OCI-M2 (cell line): ENCODE measurements at regions not wholly inside any gene's neighbourhood (a gene's known extent, or its start where the extent isn't known, plus 50 kb on each side); places are given as distances from the start of the nearest gene placed in this dataset.
"Not testable (repeated sequence)": the region's sequence is repeated elsewhere in the genome, so short reads cannot be mapped to it uniquely, and the experiment has no call there.

Experiments used
- DNase-seq: peaks from one replicate; lab custom pipeline; 2025; ENCODE audit not compliant: unreplicated experiment; lab: John Stamatoyannopoulos, UW

DNA sequence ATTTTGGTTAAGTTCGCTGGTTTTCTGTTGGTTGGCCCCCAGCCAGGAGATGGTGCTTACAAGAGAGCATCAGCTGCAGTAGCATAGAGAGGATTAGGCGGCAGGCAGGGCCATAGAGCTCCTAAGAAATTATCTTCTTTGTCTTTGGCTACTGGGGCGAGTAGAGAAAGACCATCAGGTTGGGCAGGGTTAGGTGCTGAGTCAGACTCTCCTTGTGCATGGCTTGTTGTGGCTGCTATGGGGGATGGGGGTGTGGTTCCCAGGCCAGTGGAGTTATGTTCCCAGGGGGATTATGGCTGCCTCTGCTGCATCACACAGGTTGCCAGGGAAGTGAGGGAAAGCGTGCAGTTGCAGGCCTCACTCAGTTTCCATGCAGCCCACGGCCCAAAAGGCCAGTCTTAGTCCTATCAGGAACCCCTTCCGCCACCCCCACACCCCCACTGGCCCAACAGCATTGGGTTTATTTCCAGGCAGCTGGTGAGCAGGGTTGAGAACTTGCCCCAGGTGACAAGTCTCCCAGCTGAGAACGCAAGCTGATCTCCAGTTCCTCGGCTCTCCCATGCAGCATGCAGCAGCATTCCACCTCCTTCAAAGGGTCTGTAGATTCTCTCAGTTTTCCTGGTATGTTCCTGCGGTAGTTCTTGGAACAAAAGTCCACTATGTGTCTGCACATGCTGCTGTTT is 243.7 kb downstream of the UTRN start:
- no peak for DNase-seq

DNA sequence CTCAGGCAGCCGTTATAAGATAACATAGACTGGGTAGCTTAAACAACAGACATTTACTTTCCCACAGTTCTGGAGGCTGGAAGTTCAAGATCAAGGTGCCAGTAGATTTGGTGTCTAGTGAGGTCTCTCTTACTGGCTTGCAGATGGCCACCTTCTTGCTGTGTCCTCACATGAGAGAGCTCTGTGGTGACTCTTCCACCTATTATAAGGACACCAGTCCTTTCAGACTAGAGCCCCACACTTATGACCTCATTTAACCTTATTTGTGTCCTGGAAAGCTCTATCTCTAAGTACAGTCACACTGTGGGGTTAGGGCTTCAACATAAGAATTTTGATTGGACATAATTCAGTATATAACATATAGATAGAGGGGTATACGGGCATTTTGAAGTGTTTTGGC is 245.0 kb downstream of the UTRN start:
- no peak for DNase-seq

DNA sequence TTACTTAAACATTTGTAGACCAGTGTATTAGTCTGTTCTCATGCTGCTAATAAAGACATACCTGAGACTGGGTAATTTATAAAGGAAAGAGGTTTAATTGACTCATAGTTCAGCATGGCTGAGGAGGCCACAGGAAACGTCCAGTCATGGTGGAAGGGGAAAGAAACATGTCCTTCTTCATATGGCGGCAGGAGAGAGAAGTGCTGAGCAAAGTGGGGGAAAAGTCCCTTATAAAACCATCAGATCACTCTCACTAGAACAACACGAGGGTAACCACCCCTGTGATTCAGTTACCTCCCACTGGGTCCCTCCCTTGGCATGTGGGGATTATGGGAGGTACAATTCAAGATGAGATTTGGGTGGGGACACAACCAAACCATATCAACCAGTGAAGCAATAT is 247.1 kb downstream of the UTRN start:
- DNase-seq: not testable (repeated sequence)

DNA sequence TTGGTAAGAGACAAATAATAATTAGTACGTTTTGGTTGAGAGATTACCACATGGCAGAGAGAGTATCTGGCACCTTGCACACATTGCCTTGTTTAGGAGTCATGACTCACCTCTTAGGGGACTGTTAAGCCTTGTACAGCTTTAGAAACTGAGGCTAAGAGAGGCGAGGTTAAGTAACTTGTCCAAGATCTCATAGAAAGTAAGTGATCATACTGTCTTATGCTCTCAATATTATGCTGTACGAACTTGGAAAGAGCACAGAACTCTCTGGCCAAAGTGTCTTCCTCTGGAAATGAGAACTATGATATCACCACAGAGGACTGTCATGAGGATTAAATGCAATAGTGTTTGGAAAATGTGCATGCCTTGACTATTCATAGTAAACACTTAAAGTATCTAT is 249.0 kb downstream of the UTRN start:
- DNase-seq: no peak

DNA sequence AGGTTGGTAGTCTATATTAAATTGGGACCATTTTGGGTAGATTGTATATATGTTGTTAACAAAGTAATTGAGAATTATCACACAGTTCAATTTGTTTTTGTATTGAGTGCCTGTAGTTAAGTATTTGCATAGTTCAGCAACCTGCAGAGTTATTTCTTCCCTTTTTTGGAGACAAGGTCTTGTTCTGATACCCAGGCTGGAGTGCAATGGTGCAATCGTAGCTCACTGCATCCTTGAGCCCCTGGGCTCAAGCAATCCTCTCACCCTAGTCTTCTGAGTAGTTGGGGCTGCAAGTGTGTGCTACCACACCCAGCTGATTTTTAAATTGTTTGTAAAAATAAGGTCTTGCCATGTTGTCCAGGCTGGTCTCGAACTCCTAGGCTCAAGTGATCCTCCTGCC is 250.5 kb downstream of the UTRN start:
- no peak for DNase-seq

DNA sequence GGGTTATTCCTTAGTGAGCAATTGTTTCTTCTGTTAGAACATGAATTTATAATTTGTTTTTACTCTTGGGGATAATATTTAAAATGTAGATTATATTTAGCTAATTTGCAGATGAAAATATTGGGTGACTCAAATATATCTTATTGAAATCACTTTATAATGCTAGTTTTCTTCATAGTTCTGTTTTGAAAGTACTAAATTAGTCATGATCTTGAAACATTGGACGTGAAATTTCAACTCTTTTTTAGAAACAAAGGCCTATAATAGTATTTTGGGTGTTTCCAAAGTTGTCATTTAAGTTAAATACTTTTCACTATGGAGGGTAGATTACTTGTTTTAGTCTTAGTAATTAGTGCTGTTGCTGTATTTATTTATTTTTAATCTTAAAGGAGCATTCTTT is 250.9 kb downstream of the UTRN start:
- no peak for DNase-seq

DNA sequence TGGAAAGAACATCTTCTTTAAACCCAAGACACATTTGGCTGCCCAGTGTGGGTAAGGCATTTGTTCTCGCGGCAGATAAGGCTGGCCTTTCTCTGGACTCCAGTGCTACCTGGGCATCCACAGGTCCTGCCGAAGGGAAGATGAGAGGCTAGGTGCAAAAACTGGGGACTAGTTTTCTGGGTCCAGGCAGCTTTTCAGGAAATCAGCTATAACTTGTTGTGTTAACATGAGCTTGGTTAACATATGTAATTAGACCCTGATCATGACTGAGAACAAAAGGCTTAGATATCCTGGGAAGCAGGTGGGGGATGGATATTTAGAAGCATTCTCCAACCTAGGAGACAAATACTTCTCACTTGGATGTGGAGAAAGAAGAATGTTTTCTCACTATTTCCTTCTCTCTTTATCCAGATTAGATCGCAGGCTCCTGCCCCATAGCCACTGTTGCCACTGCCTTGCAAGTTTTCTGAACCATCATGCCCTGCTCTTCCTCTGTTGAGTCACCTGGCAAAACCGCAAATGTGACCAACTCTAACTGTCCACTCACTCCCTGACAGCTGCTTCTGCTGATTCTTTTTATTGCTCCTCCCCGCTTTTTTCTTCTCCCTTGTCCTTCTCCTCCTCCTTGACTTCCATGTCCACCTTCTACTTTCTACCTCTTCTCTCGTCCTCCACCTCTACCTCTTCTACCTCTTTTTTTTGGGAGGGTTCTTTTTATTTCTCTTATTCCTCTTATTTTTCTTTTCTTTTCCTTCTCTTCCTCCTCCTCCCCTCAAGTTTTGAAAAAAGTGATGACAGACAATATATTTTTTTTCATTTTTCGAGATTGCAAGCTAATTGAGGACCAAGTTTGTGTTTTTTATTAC is 258.1 kb downstream of the UTRN start:
- DNase-seq: peak; percentile 27

DNA sequence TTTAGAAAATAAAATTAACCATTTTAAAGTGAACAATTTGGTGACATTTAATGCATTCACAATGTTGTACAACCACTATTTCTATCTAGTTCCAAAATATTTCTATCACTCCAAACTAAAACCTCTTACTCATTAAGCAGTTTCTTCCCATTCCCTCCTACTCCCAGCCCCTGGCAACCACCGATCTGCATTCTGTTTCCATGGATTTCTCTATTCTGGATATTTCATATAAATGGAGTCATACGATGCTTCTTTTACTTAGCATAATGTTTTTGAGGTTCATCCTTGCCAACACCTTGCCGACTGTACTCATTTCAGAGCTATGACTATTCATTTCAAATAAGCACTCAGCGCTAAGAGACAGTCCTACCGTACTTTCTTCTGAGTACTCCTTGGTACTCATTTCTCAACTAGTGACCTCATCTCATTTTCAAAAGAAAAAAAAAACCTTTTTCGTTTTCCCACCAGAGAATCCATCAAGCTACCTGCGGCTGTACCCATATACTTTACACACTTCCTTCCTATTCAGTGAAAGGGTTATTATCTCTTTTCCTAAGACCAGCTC is 259.2 kb downstream of the UTRN start:
- no peak for DNase-seq

DNA sequence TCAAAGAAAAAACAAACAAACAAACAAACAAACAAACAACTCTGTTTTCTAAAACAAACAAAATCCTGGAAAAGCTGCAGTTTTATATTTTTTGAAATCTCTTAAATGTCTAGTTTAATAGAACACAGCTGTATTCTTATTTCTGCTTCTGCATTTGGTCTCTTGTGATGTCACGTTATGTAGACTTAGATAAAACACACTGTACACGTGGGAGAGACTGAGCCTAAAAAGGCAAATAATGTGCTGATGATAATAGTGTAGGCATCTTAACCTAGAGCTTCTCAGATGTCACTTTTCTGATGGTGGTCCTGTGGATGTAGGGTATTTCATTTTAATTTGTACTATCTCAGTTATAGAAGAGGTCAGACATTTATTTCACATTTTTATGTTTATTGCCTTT is 261.7 kb downstream of the UTRN start:
- no peak for DNase-seq

DNA sequence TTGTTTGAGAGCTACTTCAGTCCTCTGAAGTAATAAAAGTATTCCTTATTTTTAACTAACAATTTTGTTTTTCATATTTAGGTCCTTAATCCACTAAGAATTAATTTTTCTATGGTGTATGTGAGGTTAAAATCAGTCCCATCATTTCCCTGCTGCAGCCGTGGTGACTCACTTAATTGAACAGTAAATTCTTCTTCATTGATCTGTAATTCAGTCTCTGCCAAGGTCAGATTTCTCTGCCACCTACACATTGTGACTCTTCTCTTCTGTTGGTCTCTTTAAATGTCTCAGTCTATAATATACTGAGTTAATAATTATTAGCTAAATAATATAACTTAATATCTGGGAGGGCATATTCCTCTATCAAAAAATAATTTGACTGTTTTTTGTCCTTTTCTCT is 262.3 kb downstream of the UTRN start:
- no peak for DNase-seq

DNA sequence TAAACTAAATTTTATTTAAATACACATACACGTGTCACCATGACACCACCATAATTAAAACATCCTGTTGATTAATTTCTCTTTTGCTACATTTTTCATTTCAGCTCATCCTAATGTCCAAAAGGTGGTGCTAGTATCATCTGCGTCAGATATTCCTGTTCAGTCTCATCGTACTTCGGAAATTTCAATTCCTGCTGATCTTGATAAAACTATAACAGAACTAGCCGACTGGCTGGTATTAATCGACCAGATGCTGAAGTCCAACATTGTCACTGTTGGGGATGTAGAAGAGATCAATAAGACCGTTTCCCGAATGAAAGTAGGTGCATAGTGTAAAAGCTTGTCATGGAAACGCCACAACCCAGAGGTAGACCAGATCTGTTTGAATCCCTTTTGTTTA is 263.4 kb downstream of the UTRN start:
- no peak for DNase-seq

DNA sequence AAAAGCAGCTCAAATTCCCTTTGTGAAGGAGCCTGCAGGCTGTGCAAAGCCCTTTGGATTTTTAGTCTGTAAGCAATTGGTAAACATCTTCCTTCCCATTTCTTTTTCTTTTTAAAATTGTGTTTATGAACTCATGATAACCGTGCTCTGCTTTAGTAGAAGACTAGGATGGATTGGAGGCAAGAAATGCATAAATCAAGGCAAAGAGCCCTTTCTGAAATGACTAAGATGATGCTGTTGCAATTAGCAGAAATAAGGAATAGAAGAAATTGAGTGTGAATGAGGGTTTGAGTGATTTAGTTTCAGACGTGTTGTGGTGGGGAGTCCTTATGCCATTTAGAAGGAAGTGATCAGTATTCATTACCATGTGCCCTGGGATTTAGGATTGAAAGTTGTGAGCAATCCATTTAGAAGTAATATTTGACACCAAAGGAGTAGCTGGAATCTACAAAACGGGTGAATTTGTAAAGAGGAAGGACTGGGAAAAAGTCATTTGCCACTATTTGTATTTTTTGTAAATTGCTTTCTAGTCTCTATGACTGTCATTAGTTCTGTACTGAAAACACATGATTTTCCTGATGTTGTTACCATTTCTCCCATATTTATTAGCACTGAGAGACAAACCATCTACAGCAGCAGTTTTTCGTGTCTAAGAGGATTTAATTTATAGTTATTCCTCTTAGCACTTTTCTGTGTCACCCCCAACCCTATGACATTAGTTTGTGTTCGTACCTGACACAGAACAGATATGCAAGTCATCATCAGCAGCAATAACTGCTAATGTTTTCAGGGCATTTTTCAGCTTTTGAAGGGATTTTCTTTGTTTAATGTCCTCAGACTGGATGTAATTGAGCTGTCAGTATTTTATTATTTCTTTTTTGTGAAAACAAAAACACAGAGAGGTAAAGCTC is 265.0 kb downstream of the UTRN start:
- DNase-seq: no peak

DNA sequence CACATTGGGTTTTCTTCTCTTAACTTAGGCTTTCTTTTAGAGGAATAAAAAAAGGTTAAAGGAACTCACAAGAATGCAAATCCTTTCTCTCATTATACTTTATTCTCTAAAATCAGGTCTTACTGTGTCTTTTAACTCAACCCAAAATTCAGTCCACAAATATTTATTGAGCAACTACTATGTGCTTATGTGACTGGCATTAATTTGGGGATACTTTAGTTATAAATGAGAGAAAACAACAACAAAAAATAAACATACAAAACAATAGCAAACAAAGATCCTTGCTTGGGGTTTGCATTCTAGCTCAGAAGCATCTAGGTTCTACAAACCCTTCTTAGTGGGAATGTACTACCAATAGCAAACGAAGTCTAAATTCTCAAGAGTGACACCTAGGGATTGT is 266.2 kb downstream of the UTRN start:
- no peak for DNase-seq

DNA sequence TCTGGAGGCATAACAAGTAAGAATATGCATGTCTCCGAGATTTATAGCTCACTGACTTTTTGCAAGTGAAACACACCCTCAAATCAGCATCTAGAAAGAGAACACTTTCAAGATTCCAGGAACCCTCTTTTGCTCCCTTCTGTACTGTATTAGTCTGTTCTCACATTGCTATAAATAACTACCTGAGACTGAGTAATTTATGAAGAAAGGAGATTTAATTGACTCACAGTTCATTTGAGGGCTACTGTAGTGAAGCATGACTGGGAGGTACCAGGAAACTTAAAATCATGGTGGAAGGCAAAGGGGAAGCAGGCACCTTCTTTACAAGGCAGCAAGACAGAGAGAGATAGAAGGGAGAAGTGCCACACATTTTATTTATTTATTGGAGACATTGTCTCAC is 269.9 kb downstream of the UTRN start:
- DNase-seq: no peak

DNA sequence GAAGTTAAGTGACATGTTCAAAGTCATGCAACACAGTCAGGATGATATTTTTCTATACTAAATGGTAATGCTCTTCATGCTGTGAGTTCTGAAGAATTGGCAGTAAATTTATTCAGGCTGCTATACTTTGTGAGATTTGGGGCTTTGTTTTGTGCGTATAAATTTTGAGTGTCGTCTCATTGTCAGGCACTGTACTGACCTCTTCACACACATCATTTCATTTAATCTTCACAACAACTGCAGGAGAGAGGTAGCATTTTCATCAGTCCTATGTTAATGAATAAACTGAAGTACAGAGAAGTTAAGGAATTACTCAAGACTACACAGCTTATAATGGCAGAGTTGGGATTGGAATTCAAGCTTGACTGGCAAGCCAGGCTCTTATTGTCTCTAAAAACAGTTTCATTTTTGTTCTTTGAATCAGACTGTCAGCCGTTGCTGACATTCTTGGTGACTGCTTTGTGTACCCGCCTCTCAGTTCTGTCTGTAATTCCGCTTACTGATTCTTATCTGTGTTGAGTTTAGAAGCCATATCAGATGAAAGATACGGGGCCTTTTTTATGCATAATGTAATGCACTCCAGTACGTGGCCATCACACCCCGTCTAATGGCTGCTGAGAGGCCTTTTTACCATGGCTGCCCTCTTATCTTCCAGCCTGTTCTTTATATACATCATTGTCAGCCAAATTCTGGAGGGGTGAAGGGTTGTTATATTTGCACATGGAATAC is 274.9 kb downstream of the UTRN start:
- no peak for DNase-seq

DNA sequence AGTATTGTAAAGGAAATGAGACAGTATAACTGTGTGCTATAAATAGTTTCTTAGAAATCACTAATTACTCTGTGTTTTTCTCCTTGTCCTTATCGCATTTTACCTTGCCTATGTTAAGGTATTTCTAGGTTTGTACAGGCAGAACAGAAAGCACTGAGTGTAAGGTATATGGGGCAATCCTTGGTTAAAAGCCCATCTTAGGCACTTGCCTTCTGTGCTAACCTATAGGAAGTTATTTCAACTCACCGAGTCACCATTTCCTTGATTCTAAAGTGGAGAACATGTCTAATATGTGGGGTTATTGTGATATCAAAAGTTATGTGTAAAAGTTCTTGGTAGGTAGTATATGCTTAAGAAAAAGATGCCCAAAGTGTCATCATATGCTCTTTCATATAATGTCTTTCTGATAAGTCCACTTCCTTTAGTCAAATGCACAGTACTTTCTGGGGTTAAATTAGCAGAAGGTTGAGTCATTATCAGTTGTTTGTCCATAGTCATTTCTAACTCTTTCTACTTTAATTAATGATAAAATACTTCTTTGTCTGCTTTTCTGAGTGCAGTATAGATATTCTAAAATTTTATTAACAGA is 276.4 kb downstream of the UTRN start:
- DNase-seq: no peak

DNA sequence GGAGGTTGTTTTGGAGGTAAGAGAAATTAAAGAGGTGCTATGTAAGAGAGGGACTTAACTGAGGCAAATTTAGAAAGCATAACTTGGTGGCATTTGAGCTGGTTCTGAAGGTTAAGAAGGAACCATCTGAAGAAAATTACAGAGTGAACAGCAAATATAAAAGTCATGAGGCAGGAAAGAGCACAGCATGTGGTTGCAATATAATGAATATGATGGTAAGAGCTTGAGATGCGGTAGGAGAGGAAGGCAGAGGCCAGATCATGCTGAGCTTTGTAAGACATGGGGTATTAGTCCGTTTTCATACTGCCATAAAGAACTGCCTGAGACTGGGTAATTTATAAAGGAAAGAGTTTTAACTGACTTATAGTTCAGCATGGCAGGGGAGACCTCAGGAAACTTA is 279.1 kb downstream of the UTRN start:
- no peak for DNase-seq

DNA sequence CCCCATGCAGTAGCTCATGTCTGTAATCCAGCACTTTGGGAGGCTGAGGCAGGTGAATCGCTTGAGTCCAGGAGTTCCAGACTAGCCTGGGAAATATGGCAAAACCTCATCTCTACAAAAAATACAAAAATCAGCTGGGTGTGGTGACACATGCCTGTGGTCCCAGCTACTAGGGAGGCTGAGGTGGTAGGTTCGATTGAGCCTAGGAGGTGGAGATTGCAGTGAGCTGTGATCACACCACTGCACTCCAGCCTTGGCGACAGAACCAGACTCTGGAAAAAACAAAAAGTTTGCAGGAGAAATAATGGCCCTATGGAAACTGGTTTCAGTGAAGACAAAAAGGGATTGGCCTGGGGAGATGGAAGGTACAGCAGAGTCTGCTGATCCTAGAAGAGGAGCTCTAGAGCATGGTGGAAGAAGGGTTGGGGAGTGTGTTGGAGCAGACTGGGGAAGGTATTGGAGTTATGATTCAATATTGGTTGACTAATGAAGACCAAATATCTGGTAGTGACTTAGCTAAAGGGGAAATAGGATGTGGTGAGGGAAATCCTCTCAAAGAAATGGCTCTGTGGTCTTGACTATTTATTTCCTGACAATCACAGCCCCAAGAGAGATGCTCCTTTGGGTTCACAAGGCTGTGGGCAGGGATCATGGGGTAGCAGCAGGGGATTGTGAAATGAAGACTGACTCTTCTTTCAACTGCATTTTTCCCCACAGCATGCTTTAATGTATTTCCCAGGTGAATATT is 281.9 kb downstream of the UTRN start:
- DNase-seq: no peak

DNA sequence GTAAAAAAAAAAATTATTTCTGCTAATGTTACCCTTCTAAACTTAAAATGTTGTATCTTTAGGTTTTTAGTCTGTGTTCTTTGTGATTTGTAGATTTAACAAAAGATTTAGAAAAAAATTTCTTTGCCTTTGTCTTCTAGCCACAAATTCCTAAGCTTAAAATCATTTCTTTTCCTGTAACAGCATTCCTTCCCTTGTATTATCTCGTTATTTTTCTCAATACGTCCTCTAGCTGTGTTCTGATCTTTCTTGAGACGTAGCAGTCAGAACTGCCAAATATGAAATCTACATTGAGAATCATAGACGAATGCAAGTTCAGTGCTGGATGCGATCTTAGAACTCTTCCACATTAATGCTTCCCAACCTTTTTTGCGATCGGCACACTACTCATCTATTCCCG is 283.1 kb downstream of the UTRN start:
- no peak for DNase-seq

DNA sequence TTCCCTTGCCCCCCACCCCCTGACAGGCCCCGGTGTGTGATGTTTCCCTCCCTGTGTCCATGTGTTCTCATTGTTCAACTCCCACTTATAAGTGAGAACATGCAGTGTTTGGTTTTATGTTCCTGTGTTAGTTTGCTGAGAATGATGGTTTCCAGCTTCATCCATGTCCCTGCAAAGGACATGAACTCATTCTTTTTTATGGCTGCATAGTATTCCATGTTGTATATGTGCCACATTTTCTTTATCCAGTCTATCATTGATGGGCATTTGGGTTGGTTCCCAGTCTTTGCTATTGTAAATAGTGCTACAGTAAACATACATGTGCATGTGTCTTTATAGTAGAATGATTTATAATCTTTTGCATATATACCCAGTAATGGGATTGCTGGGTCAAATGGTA is 287.4 kb downstream of the UTRN start:
- not testable (repeated sequence) for DNase-seq
